SK-N-SH (cell line): ENCODE measurements at regions not wholly inside any gene's neighbourhood (a gene's known extent, or its start where the extent isn't known, plus 50 kb on each side); places are given as distances from the start of the nearest gene placed in this dataset.

Experiments used
- CTCF ChIA-PET: fragments of 300-600, 350-600 bp; formaldehyde crosslinking; extraction: SDS; loops from one replicate; lab custom pipeline; 2021; lab: Yijun Ruan, JAX
- POLR2A ChIA-PET: fragments of 350-600 bp; sonication (Branson Sonifier 250); formaldehyde crosslinking; extraction: SDS; loops from one replicate; lab custom pipeline; 2020; ENCODE audit warnings: antibody characterized with exemption, inconsistent platforms; lab: Yijun Ruan, JAX
- DNase-seq: peaks from one replicate; pipeline ENCODE4 v3.0.0; 2012
- H2AFZ ChIP-seq: fragments of 200-600 bp; sonication (generic); 2 replicates; pipeline ENCODE4 v1.8.1; 2016; ENCODE audit warnings: antibody characterized with exemption, mild to moderate bottlenecking, low read depth
- H3F3A ChIP-seq: fragments of 200-600 bp; sonication (generic); replicated peaks from 2 replicates; pipeline ENCODE3; 2016; ENCODE audit warnings: antibody characterized with exemption, mild to moderate bottlenecking; ENCODE audit not compliant: insufficient read depth
- H3K27ac ChIP-seq, 2 experiments: fragments of 200-500 bp in 1 of 2; fragments of 200-600 bp in 1 of 2; sonication (Bioruptor generic) in 1 of 2; sonication (generic), shearing (Covaris generic) in 1 of 2; 2 replicates each; pipeline versions ENCODE4 v1.5.1 to v1.6.1; 2014 to 2016; ENCODE audit warnings: low read depth in 2 of 2, inconsistent platforms in 1 of 2, low read length in 1 of 2, mild to moderate bottlenecking in 1 of 2, mixed read lengths in 1 of 2
- H3K27me3 ChIP-seq: fragments of 200-600 bp; sonication (generic), shearing (Covaris generic); 2 replicates; pipeline ENCODE4 v1.6.1; 2016; ENCODE audit warnings: mixed run types; ENCODE audit not compliant: insufficient read depth
- H3K36me3 ChIP-seq, 2 experiments: fragments of 200-500 bp in 1 of 2; fragments of 200-600 bp in 1 of 2; sonication (Bioruptor generic) in 1 of 2; sonication (generic) in 1 of 2; replicated peaks in 1 of 2; 2 replicates each; pipeline versions ENCODE3 to v1.5.1; 2014 to 2016; ENCODE audit warnings: low read length in 1 of 2, mild to moderate bottlenecking in 1 of 2; ENCODE audit not compliant: insufficient read depth in 2 of 2, control insufficient read depth in 1 of 2
- H3K4me1 ChIP-seq, 2 experiments: fragments of 200-500 bp in 1 of 2; fragments of 200-600 bp in 1 of 2; sonication (Bioruptor generic) in 1 of 2; sonication (generic), shearing (Covaris generic) in 1 of 2; 2 replicates each; pipeline versions ENCODE4 v1.5.1 to v1.6.1; 2014 to 2016; ENCODE audit warnings: low read depth in 1 of 2, low read length in 1 of 2, mixed run types in 1 of 2; ENCODE audit not compliant: insufficient read depth in 2 of 2, control insufficient read depth in 1 of 2
- H3K4me2 ChIP-seq: fragments of 200-600 bp; sonication (generic), shearing (Covaris generic); 2 replicates; pipeline ENCODE4 v1.6.1; 2017; ENCODE audit warnings: mixed run types
- H3K4me3 ChIP-seq, 2 experiments: fragments of 200-500 bp in 1 of 2; fragments of 200-600 bp in 1 of 2; sonication (Bioruptor generic) in 1 of 2; sonication (generic), shearing (Covaris generic) in 1 of 2; 2 replicates each; pipeline versions ENCODE4 v1.5.1 to v1.8.1; 2014 to 2016; ENCODE audit warnings: low read depth in 2 of 2, inconsistent platforms in 1 of 2, low read length in 1 of 2, mild to moderate bottlenecking in 1 of 2, mixed read lengths in 1 of 2, moderate library complexity in 1 of 2
- H3K79me2 ChIP-seq: fragments of 200-600 bp; sonication (generic); 2 replicates; pipeline ENCODE4 v1.8.1; 2017; ENCODE audit warnings: mild to moderate bottlenecking; ENCODE audit not compliant: insufficient read depth
- H3K9ac ChIP-seq: fragments of 200-600 bp; sonication (generic); 2 replicates; pipeline ENCODE4 v1.6.1; 2017; ENCODE audit warnings: mixed run types
- H3K9me2 ChIP-seq: fragments of 200-600 bp; sonication (generic); 2 replicates; pipeline ENCODE4 v1.6.1; 2017; ENCODE audit warnings: mixed run types
- H3K9me3 ChIP-seq: fragments of 200-600 bp; sonication (generic); 2 replicates; pipeline ENCODE4 v1.6.1; 2017; ENCODE audit warnings: mixed run types, mild to moderate bottlenecking, moderate library complexity
- H4K20me1 ChIP-seq: fragments of 200-600 bp; sonication (generic); 2 replicates; pipeline ENCODE4 v1.6.1; 2017; ENCODE audit warnings: mild to moderate bottlenecking, mixed run types; ENCODE audit not compliant: insufficient read depth
- CHD2 ChIP-seq: fragments of 150-350 bp; IDR thresholded peaks from 2 replicates; pipeline ENCODE4 v1.6.1; 2018; ENCODE audit warnings: low read length; ENCODE audit not compliant: partially characterized antibody
- ELF1 ChIP-seq: IDR thresholded peaks from 2 replicates; pipeline ENCODE4 v1.4.0; 2012
- FOSL2 ChIP-seq: IDR thresholded peaks from 2 replicates; pipeline ENCODE4 v1.4.0; 2012; ENCODE audit warnings: low read depth, mild to moderate bottlenecking, moderate library complexity, borderline replicate concordance
- FOXJ3 ChIP-seq: sonication (generic); formaldehyde crosslinking; IDR thresholded peaks from 2 replicates; pipeline ENCODE4 v1.5.1; 2020; ENCODE audit warnings: mild to moderate bottlenecking, missing genetic modification reagents
- FOXM1 ChIP-seq: IDR thresholded peaks from 2 replicates; pipeline ENCODE4 v1.4.0; 2012; ENCODE audit warnings: low read depth, mild to moderate bottlenecking
- GABPA ChIP-seq: IDR thresholded peaks from 2 replicates; pipeline ENCODE4 v1.4.0; 2012; ENCODE audit warnings: low read depth, mild to moderate bottlenecking
- GATA2 ChIP-seq: sonication (generic); formaldehyde crosslinking; IDR thresholded peaks from 2 replicates; pipeline ENCODE4 v1.5.0; 2020; ENCODE audit warnings: mild to moderate bottlenecking, missing genetic modification reagents
- JUND ChIP-seq: IDR thresholded peaks from 2 replicates; pipeline ENCODE4 v1.4.0; 2012
- MEF2A ChIP-seq: IDR thresholded peaks from 2 replicates; pipeline ENCODE4 v1.4.0; 2012; ENCODE audit warnings: low read depth, borderline replicate concordance
- MXI1 ChIP-seq: IDR thresholded peaks from 2 replicates; pipeline ENCODE4 v1.6.1; 2012; ENCODE audit warnings: mild to moderate bottlenecking, low read depth, low read length, improper control_type of control experiment
- NFIC ChIP-seq: IDR thresholded peaks from 2 replicates; pipeline ENCODE4 v1.4.0; 2012; ENCODE audit warnings: borderline replicate concordance
- NRF1 ChIP-seq: IDR thresholded peaks from 2 replicates; pipeline ENCODE4 v1.6.1; 2012; ENCODE audit warnings: low read depth, mild to moderate bottlenecking, low read length
- RXRA ChIP-seq: IDR thresholded peaks from 2 replicates; pipeline ENCODE4 v1.4.0; 2012; ENCODE audit warnings: low read depth, mild to moderate bottlenecking, borderline replicate concordance
- SIN3A ChIP-seq: IDR thresholded peaks from 2 replicates; pipeline ENCODE4 v1.6.1; 2012; ENCODE audit warnings: low read depth, mild to moderate bottlenecking, low read length, moderate library complexity, borderline replicate concordance
- SMC3 ChIP-seq: IDR thresholded peaks from 2 replicates; pipeline ENCODE4 v1.6.1; 2012; ENCODE audit warnings: low read depth, low read length, improper control_type of control experiment
- TAF1 ChIP-seq: IDR thresholded peaks from 2 replicates; pipeline ENCODE4 v1.6.1; 2012; ENCODE audit warnings: low read depth, mild to moderate bottlenecking, low read length, moderate library complexity, borderline replicate concordance
- TCF12 ChIP-seq: IDR thresholded peaks from 2 replicates; pipeline ENCODE4 v1.4.0; 2012
- YY1 ChIP-seq: IDR thresholded peaks from 2 replicates; pipeline ENCODE4 v1.4.0; 2012; ENCODE audit warnings: low read depth, mild to moderate bottlenecking
- WGBS: methylation state at CpG from one replicate; pipeline ENCODE4 v1.1.6; 2017; ENCODE audit warnings: low lambda C conversion rate; 5-methylcytosine and 5-hydroxymethylcytosine counted together
- TF ChIP-seq, protein P1 (sequence below): IDR thresholded peaks from 2 replicates; pipeline ENCODE4 v1.4.0; 2012; ENCODE audit warnings: low read depth, borderline replicate concordance
- TF ChIP-seq, protein P2 (sequence below): fragments of 150-350 bp; IDR thresholded peaks from 2 replicates; pipeline ENCODE4 v1.6.1; 2017; ENCODE audit warnings: antibody characterized with exemption, low read length, low read depth, borderline replicate concordance
- TF ChIP-seq, protein P3 (sequence below): IDR thresholded peaks from 2 replicates; pipeline ENCODE4 v1.4.0; 2012; ENCODE audit warnings: low read depth, borderline replicate concordance
- TF ChIP-seq, protein P4 (sequence below): IDR thresholded peaks from 2 replicates; pipeline ENCODE4; 2012

DNA sequence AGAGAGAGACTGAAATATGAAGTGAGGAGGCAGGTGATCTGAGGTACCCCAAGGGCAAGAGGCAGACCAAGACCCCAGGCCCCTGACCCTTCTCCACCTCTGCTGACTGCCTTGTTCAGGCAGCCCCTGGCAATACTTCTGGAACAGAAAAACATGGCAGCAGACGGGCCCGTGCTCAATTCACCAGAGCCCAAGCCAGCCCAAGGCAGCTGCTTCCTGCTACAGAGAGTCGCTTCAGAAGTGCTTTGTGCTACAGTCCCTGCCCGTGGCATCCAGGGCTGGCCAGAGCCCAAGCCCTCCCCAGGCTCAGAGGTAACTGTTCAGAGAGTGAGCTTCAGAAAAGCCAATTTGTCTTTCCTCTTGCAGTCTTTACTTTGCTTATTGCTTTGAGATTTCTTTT lies 151.4 kb upstream of the FSTL4 start:
- CTCF ChIA-PET = interaction anchor here (0.7 to 1.5 kb wide), 2 partner anchors 15 to 17 kb away, joined by 3 to 4 read pairs; no protein-coding TSS in a partner anchor
- Histone ChIP-seq H3K4me3 (no peak overlapping the region), H3K9me3 (no peaks in the 10 kb centered on the region), H3K4me2 (no peak overlapping the region), H3K9me2 (no peaks in the 10 kb centered on the region), H3K27ac (no peak overlapping the region), H3K79me2 (no peaks in the 10 kb centered on the region), H3K4me1 (peaks cover 0 to 11% of the 10 kb centered on the region in 2 experiments; a peak in 1 of 4 replicates), H3K27me3 (no peaks in the 10 kb centered on the region; the same call in 1 of the 2 replicates), H2AFZ (no peak overlapping the region), H3F3A (no peaks in the 10 kb centered on the region), H3K36me3 (no peaks in the 10 kb centered on the region), H4K20me1 (no peaks in the 10 kb centered on the region), H3K9ac (no peak overlapping the region)
- no peak for DNase-seq
- TF ChIP-seq MEF2A = no peak
- TF ChIP-seq ELF1 = no peak
- no peak for TF ChIP-seq TAF1
- TF ChIP-seq FOSL2 = no peak
- TF ChIP-seq GATA2 (CRISPR knock-in tag) = no peak
- TF ChIP-seq JUND = no peak
- no peak for TF ChIP-seq MXI1
- TF ChIP-seq, protein P1, sequence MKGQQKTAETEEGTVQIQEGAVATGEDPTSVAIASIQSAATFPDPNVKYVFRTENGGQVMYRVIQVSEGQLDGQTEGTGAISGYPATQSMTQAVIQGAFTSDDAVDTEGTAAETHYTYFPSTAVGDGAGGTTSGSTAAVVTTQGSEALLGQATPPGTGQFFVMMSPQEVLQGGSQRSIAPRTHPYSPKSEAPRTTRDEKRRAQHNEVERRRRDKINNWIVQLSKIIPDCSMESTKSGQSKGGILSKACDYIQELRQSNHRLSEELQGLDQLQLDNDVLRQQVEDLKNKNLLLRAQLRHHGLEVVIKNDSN = no peak
- no peak for TF ChIP-seq RXRA
- no peak for TF ChIP-seq YY1
- TF ChIP-seq FOXJ3 (CRISPR knock-in tag) = no peak
- TF ChIP-seq, protein P2, sequence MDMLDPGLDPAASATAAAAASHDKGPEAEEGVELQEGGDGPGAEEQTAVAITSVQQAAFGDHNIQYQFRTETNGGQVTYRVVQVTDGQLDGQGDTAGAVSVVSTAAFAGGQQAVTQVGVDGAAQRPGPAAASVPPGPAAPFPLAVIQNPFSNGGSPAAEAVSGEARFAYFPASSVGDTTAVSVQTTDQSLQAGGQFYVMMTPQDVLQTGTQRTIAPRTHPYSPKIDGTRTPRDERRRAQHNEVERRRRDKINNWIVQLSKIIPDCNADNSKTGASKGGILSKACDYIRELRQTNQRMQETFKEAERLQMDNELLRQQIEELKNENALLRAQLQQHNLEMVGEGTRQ = no peak
- TF ChIP-seq NFIC = no peak
- TF ChIP-seq CHD2 = no peak
- TF ChIP-seq SIN3A = no peak
- 10% methylated on average over 2 of the region's 4 CpGs for WGBS
- POLR2A ChIA-PET = no interaction called here

DNA sequence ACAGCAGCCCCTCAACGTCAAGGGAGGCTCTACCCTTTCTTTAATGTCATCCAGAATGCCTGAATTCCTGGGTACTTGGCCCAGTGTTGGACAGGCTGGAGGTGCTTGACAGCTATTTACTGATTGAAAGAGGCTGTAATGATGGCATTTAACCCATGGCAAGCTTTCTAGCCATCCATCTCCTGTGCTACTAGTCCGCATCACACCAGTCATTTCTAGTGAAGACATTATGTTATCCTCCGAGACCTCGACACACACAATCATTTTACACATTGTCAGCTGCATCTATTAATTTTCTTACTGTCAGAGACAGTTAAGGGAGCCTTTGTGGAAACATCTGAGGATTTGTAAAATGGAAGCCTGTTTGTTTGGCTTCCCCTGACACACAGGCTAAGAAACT lies 149.3 kb upstream of the FSTL4 start:
- Histone ChIP-seq H3F3A (no peaks in the 10 kb centered on the region), H3K9me2 (no peaks in the 10 kb centered on the region), H3K4me1 (peaks cover 0 to 11% of the 10 kb centered on the region in 2 experiments; a peak in 1 of 4 replicates), H4K20me1 (no peaks in the 10 kb centered on the region), H3K4me3 (no peak overlapping the region), H3K4me2 (no peak overlapping the region), H3K36me3 (no peaks in the 10 kb centered on the region), H3K27ac (no peak overlapping the region), H3K9ac (no peak overlapping the region), H3K79me2 (no peaks in the 10 kb centered on the region), H2AFZ (no peak overlapping the region), H3K27me3 (no peaks in the 10 kb centered on the region; the same call in 1 of the 2 replicates), H3K9me3 (no peaks in the 10 kb centered on the region)
- no peak for DNase-seq
- WGBS = 48% methylated on average over 4 of the region's 4 CpGs
- POLR2A ChIA-PET = no interaction called here
- CTCF ChIA-PET = interaction anchor here (0.9 kb wide), 1 partner anchor 108 kb away, joined by 3 read pairs; no protein-coding TSS in a partner anchor
- TF ChIP-seq NRF1 (no peak), NFIC (no peak), TAF1 (no peak), TCF12 (no peak), YY1 (no peak), MXI1 (no peak), FOXM1 (no peak), ELF1 (no peak), SIN3A (no peak), GABPA (no peak), FOSL2 (no peak), RXRA (no peak), SMC3 (no peak)
- TF ChIP-seq, protein P2 = no peak
- TF ChIP-seq, protein P1 = no peak
- TF ChIP-seq, protein P3, sequence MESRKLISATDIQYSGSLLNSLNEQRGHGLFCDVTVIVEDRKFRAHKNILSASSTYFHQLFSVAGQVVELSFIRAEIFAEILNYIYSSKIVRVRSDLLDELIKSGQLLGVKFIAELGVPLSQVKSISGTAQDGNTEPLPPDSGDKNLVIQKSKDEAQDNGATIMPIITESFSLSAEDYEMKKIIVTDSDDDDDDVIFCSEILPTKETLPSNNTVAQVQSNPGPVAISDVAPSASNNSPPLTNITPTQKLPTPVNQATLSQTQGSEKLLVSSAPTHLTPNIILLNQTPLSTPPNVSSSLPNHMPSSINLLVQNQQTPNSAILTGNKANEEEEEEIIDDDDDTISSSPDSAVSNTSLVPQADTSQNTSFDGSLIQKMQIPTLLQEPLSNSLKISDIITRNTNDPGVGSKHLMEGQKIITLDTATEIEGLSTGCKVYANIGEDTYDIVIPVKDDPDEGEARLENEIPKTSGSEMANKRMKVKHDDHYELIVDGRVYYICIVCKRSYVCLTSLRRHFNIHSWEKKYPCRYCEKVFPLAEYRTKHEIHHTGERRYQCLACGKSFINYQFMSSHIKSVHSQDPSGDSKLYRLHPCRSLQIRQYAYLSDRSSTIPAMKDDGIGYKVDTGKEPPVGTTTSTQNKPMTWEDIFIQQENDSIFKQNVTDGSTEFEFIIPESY = no peak
- TF ChIP-seq, protein P4, sequence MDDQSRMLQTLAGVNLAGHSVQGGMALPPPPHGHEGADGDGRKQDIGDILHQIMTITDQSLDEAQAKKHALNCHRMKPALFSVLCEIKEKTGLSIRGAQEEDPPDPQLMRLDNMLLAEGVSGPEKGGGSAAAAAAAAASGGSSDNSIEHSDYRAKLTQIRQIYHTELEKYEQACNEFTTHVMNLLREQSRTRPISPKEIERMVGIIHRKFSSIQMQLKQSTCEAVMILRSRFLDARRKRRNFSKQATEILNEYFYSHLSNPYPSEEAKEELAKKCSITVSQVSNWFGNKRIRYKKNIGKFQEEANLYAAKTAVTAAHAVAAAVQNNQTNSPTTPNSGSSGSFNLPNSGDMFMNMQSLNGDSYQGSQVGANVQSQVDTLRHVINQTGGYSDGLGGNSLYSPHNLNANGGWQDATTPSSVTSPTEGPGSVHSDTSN = no peak
